MM.1S (cell line): ENCODE measurements at regions not wholly inside any gene's neighbourhood (a gene's known extent, or its start where the extent isn't known, plus 50 kb on each side); places are given as distances from the start of the nearest gene placed in this dataset.

Experiments used
- DNase-seq: peaks from one replicate; pipeline ENCODE4 v3.0.0-alpha.2; 2015
- H2AFZ ChIP-seq: fragments of 300-600 bp; sonication (generic); 2 replicates; pipeline ENCODE4 v1.6.0; 2016; ENCODE audit warnings: antibody characterized with exemption, low read length
- H3F3A ChIP-seq: fragments of 300-600 bp; sonication (generic); 2 replicates; pipeline ENCODE4 v1.6.1; 2016; ENCODE audit warnings: mild to moderate bottlenecking, antibody characterized with exemption, low read length, moderate library complexity, mixed read lengths; ENCODE audit not compliant: insufficient read depth
- H3K27ac ChIP-seq: fragments of 300-600 bp; sonication (generic); 2 replicates; pipeline ENCODE4 v1.5.1; 2016; ENCODE audit warnings: mild to moderate bottlenecking, low read length
- H3K27me3 ChIP-seq: fragments of 300-600 bp; sonication (generic); replicated peaks from 2 replicates; pipeline ENCODE4 v1.6.0; 2016; ENCODE audit warnings: low read length; ENCODE audit not compliant: insufficient read depth
- H3K36me3 ChIP-seq: fragments of 300-600 bp; sonication (generic); replicated peaks from 2 replicates; pipeline ENCODE4 v1.6.1; 2016; ENCODE audit warnings: mild to moderate bottlenecking, low read length, mixed read lengths; ENCODE audit not compliant: insufficient read depth
- H3K4me1 ChIP-seq: fragments of 300-600 bp; sonication (generic); 2 replicates; pipeline ENCODE4 v1.6.1; 2016; ENCODE audit warnings: low read length, mixed read lengths
- H3K4me2 ChIP-seq: fragments of 300-600 bp; sonication (generic); 2 replicates; pipeline ENCODE4 v1.6.0; 2016; ENCODE audit warnings: low read depth, low read length
- H3K4me3 ChIP-seq: fragments of 300-600 bp; sonication (generic); 2 replicates; pipeline ENCODE4 v1.5.1; 2016; ENCODE audit warnings: low read length, mixed read lengths
- H3K79me2 ChIP-seq: fragments of 300-600 bp; sonication (generic); 2 replicates; pipeline ENCODE4 v1.6.1; 2016; ENCODE audit warnings: mixed run types, low read length, mixed read lengths
- H3K9ac ChIP-seq: fragments of 300-600 bp; sonication (generic); 2 replicates; pipeline ENCODE4 v1.6.1; 2016; ENCODE audit warnings: low read length, mixed read lengths
- H3K9me2 ChIP-seq: fragments of 300-600 bp; sonication (generic); replicated peaks from 2 replicates; pipeline ENCODE4 v1.6.1; 2016; ENCODE audit warnings: mild to moderate bottlenecking, low read length, mixed read lengths; ENCODE audit not compliant: insufficient read depth
- H3K9me3 ChIP-seq: fragments of 300-600 bp; sonication (generic); replicated peaks from 2 replicates; pipeline ENCODE4 v1.6.1; 2016; ENCODE audit warnings: mild to moderate bottlenecking, low read length, mixed read lengths; ENCODE audit not compliant: insufficient read depth
- H4K20me1 ChIP-seq: fragments of 300-600 bp; sonication (generic); 2 replicates; pipeline ENCODE4 v1.6.1; 2016; ENCODE audit warnings: mild to moderate bottlenecking, low read length, moderate library complexity, mixed read lengths; ENCODE audit not compliant: insufficient read depth
- CTCF ChIP-seq: fragments of 300-600 bp; sonication (generic); IDR thresholded peaks from 2 replicates; pipeline ENCODE4 v1.5.1; 2016; ENCODE audit warnings: antibody characterized with exemption, low read length, mixed read lengths
- EZH2 ChIP-seq: fragments of 300-600 bp; sonication (generic); optimal IDR thresholded peaks from 2 replicates; pipeline ENCODE3; 2017; ENCODE audit warnings: low read depth, mild to moderate bottlenecking, antibody characterized with exemption, low read length, mixed read lengths
- EZH2phosphoT487 ChIP-seq: fragments of 300-600 bp; sonication (generic); IDR thresholded peaks from 2 replicates; pipeline ENCODE4 v1.6.1; 2018; ENCODE audit warnings: antibody characterized with exemption, low read length

GRCh38 chr16:88283596-88283995 lies 99.2 kb upstream of the ZNF469 start:
- Histone ChIP-seq H3K4me2 (no peak overlapping the region), H3K4me1 (no peaks in the 10 kb centered on the region), H3K9me2 (no peaks in the 10 kb centered on the region), H2AFZ (no peak overlapping the region), H3K9ac (no peak overlapping the region), H3K9me3 (no peaks in the 10 kb centered on the region), H3K27ac (no peak overlapping the region), H3K36me3 (no peaks in the 10 kb centered on the region), H3K79me2 (no peaks in the 10 kb centered on the region), H4K20me1 (no peaks in the 10 kb centered on the region), H3F3A (no peaks in the 10 kb centered on the region), H3K27me3 (peaks cover 14% of the 10 kb centered on the region; the same call in 1 of the 2 replicates), H3K4me3 (no peak overlapping the region)
- no peak for TF ChIP-seq CTCF
- no peak for TF ChIP-seq EZH2
- no peak for TF ChIP-seq EZH2phosphoT487
- DNase-seq = no peak

- no peaks in the 10 kb centered on the region for H4K20me1 ChIP-seq
- no peak overlapping the region for H2AFZ ChIP-seq
- H3K27me3 ChIP-seq = peaks cover 14% of the 10 kb centered on the region; the same call in 1 of the 2 replicates
- TF ChIP-seq EZH2 (no peak), EZH2phosphoT487 (no peak), CTCF (no peak)
- no peaks in the 10 kb centered on the region for H3K36me3 ChIP-seq
- no peak overlapping the region for H3K4me3 ChIP-seq
- H3K79me2 ChIP-seq = no peaks in the 10 kb centered on the region
- no peaks in the 10 kb centered on the region for H3K9me2 ChIP-seq
- no peak overlapping the region for H3K27ac ChIP-seq
- H3K4me2 ChIP-seq = no peak overlapping the region
- no peak for DNase-seq
- H3K9ac ChIP-seq = no peak overlapping the region
- no peaks in the 10 kb centered on the region for H3F3A ChIP-seq
- no peaks in the 10 kb centered on the region for H3K9me3 ChIP-seq
- no peaks in the 10 kb centered on the region for H3K4me1 ChIP-seq
Measured at GRCh38 chr16:88284101-88284500, 98.7 kb upstream of the ZNF469 start.

- Histone ChIP-seq H3K27me3 (peaks cover 14% of the 10 kb centered on the region; the same call in 1 of the 2 replicates), H3K4me3 (no peak overlapping the region), H3K9ac (no peak overlapping the region), H3F3A (no peaks in the 10 kb centered on the region), H3K36me3 (no peaks in the 10 kb centered on the region), H3K27ac (no peak overlapping the region), H3K9me2 (no peaks in the 10 kb centered on the region), H4K20me1 (no peaks in the 10 kb centered on the region), H2AFZ (no peak overlapping the region), H3K4me2 (no peak overlapping the region), H3K4me1 (peaks cover 4% of the 10 kb centered on the region; the same call in 1 of the 2 replicates), H3K79me2 (no peaks in the 10 kb centered on the region), H3K9me3 (no peaks in the 10 kb centered on the region)
- no peak for TF ChIP-seq CTCF
- TF ChIP-seq EZH2phosphoT487 = no peak
- no peak for TF ChIP-seq EZH2
- DNase-seq = no peak
Measured at GRCh38 chr16:88284626-88285513, 97.9 kb upstream of the ZNF469 start.
